Inflammatory macrophage treated with lipopolysaccharide for 4 hours (primary cell): ENCODE measurements at regions not wholly inside any gene's neighbourhood (a gene's known extent, or its start where the extent isn't known, plus 50 kb on each side); places are given as distances from the start of the nearest gene placed in this dataset.

ENCODE experiments used
- DNase-seq: peaks from one replicate; pipeline ENCODE4 v3.0.0-alpha.2; 2020

- no peak for DNase-seq
Measured at GRCh38 chr2:172153156-172153555, 50.5 kb upstream of the DLX2 start.

- DNase-seq: no peak
Measured at GRCh38 chr2:172153757-172154156, 51.1 kb upstream of the DLX2 start.

GRCh38 chr2:172155752-172156151 is 53.1 kb upstream of the DLX2 start:
- DNase-seq: no peak

GRCh38 chr2:172160839-172161238 is 58.1 kb upstream of the DLX2 start:
- no peak for DNase-seq

- no peak for DNase-seq
Measured at GRCh38 chr2:172162225-172162733, 59.6 kb upstream of the DLX2 start.

GRCh38 chr2:172162739-172163336 is 60.1 kb upstream of the DLX2 start:
- DNase-seq: no peak

- peak; percentile 87 for DNase-seq
Measured at GRCh38 chr2:172168917-172169346, 66.2 kb upstream of the DLX2 start.

GRCh38 chr2:172169611-172170010 is 66.9 kb upstream of the DLX2 start:
- DNase-seq: no peak

GRCh38 chr2:172172513-172173173 is 69.9 kb upstream of the DLX2 start:
- peak; percentile 65 for DNase-seq

- no peak for DNase-seq
Measured at GRCh38 chr2:172173174-172173706, 70.5 kb upstream of the DLX2 start.

- peak; percentile 23 for DNase-seq
Measured at GRCh38 chr2:172177581-172177980, 74.9 kb upstream of the DLX2 start.

GRCh38 chr2:172177996-172178395 is 75.3 kb upstream of the DLX2 start:
- DNase-seq: peak; percentile 36

GRCh38 chr2:172179045-172179701 is 76.5 kb upstream of the DLX2 start:
- peak; percentile 64 for DNase-seq

GRCh38 chr2:172181840-172182239 is 79.1 kb upstream of the DLX2 start:
- DNase-seq: no peak

GRCh38 chr2:172182624-172183023 is 79.9 kb upstream of the DLX2 start:
- peak; percentile 27 for DNase-seq

GRCh38 chr2:172193331-172194089 is 90.8 kb upstream of the DLX2 start:
- no peak for DNase-seq

- no peak for DNase-seq
Measured at GRCh38 chr2:172195836-172196376, 93.2 kb upstream of the DLX2 start.

GRCh38 chr2:172196768-172197431 is 94.2 kb upstream of the DLX2 start:
- peak; percentile 85 for DNase-seq

- DNase-seq: no peak
Measured at GRCh38 chr2:172198361-172198760, 95.7 kb upstream of the DLX2 start.

- DNase-seq: no peak
Measured at GRCh38 chr2:172198908-172199307, 96.2 kb upstream of the DLX2 start.

- DNase-seq: peak; percentile 71
Measured at GRCh38 chr2:172200495-172201085, 97.9 kb upstream of the DLX2 start.

GRCh38 chr2:172204309-172204708 is 101.6 kb upstream of the DLX2 start:
- no peak for DNase-seq
